IMR-90 (cell line): ENCODE measurements at regions not wholly inside any gene's neighbourhood (a gene's known extent, or its start where the extent isn't known, plus 50 kb on each side); places are given as distances from the start of the nearest gene placed in this dataset.
A peak's percentile ranks its signal among the peaks of the same experiment; 100 is the strongest.

ENCODE experiments used
- ATAC-seq: fragments of 200-7000 bp; cut with Tn5 transposase; 2 replicates; pipeline ENCODE4 v1.9.1; 2020; ENCODE audit warnings: low read depth, mild to moderate bottlenecking, moderate library complexity
- BruUV-seq: library from RNA; stranded (reverse); fragments of 400-500 nt; replicated peaks from 2 replicates; lab custom pipeline; 2021; lab: Mats Ljungman, UMichigan
- CTCF ChIA-PET: fragments of 300-600 bp; formaldehyde crosslinking; extraction: SDS; loops from one replicate; lab custom pipeline; 2021; ENCODE audit warnings: antibody characterized with exemption; lab: Yijun Ruan, JAX
- POLR2A ChIA-PET: fragments of 300-600 bp; sonication (Branson Sonifier 250); formaldehyde crosslinking; loops from one replicate; lab custom pipeline; 2022; ENCODE audit warnings: antibody characterized with exemption; ENCODE audit not compliant: unreplicated experiment; lab: Charles Lee
- DNase-seq: peaks from one replicate; pipeline ENCODE4 v3.0.0; 2013
- H2AFZ ChIP-seq: replicated peaks from 2 replicates; pipeline ENCODE3; 2013; ENCODE audit warnings: low read length, mild to moderate bottlenecking; ENCODE audit not compliant: poor library complexity
- H2AK5ac ChIP-seq: 2 replicates; pipeline ENCODE4 v1.6.1; 2013; ENCODE audit warnings: low read depth, low read length, inconsistent platforms
- H2AK9ac ChIP-seq: replicated peaks from 2 replicates; pipeline ENCODE3; 2013; ENCODE audit warnings: mild to moderate bottlenecking, low read depth, low read length, moderate library complexity; ENCODE audit not compliant: poor library complexity
- H2BK120ac ChIP-seq: 2 replicates; pipeline ENCODE4 v1.6.1; 2013; ENCODE audit warnings: low read depth, low read length, inconsistent platforms
- H2BK15ac ChIP-seq: 3 replicates; pipeline ENCODE4 v1.6.1; 2013; ENCODE audit warnings: low read depth, low read length, inconsistent platforms
- H2BK20ac ChIP-seq: 2 replicates; pipeline ENCODE4 v1.6.1; 2013; ENCODE audit warnings: low read depth, mild to moderate bottlenecking, inconsistent platforms, low read length, moderate library complexity
- H2BK5ac ChIP-seq: 2 replicates; pipeline ENCODE4 v1.6.1; 2013; ENCODE audit warnings: mild to moderate bottlenecking, low read depth, low read length, inconsistent platforms; ENCODE audit not compliant: poor library complexity, severe bottlenecking
- H3K14ac ChIP-seq: replicated peaks from 2 replicates; pipeline ENCODE4 v1.6.1; 2013; ENCODE audit warnings: low read depth, low read length, inconsistent platforms
- H3K18ac ChIP-seq: 2 replicates; pipeline ENCODE4 v1.6.1; 2013; ENCODE audit warnings: low read depth, low read length, control low read depth
- H3K23ac ChIP-seq: 2 replicates; pipeline ENCODE4 v1.6.1; 2013; ENCODE audit warnings: low read depth, low read length, inconsistent platforms
- H3K27ac ChIP-seq: 2 replicates; pipeline ENCODE4 v1.5.1; 2013; ENCODE audit warnings: mild to moderate bottlenecking, control low read depth, low read length; ENCODE audit not compliant: insufficient read depth
- H3K27me3 ChIP-seq: 2 replicates; pipeline ENCODE4 v1.6.1; 2013; ENCODE audit warnings: low read length; ENCODE audit not compliant: control insufficient read depth, insufficient read depth
- H3K36me3 ChIP-seq: 2 replicates; pipeline ENCODE4 v1.6.1; 2013; ENCODE audit warnings: low read length, mixed read lengths; ENCODE audit not compliant: control insufficient read depth, insufficient read depth
- H3K4ac ChIP-seq: 2 replicates; pipeline ENCODE4 v1.6.1; 2013; ENCODE audit warnings: low read depth, low read length, inconsistent platforms
- H3K4me1 ChIP-seq: 2 replicates; pipeline ENCODE4 v1.6.1; 2013; ENCODE audit warnings: low read length, mixed read lengths; ENCODE audit not compliant: control insufficient read depth, insufficient read depth
- H3K4me2 ChIP-seq: 2 replicates; pipeline ENCODE4 v1.6.1; 2013; ENCODE audit warnings: low read depth, mild to moderate bottlenecking, control low read depth, low read length, moderate library complexity
- H3K4me3 ChIP-seq: 2 replicates; pipeline ENCODE4 v1.5.1; 2013; ENCODE audit warnings: low read depth, mild to moderate bottlenecking, control low read depth, low read length, moderate library complexity; ENCODE audit not compliant: insufficient read depth
- H3K56ac ChIP-seq: 2 replicates; pipeline ENCODE4 v1.6.1; 2013; ENCODE audit warnings: low read length, inconsistent platforms; ENCODE audit not compliant: insufficient read depth; ENCODE audit errors: extremely low read depth
- H3K79me1 ChIP-seq, 2 experiments: 2 replicates each; pipeline ENCODE4 v1.6.1; 2013; ENCODE audit warnings: low read length in 2 of 2, inconsistent platforms in 1 of 2, low read depth in 1 of 2
- H3K9ac ChIP-seq: 2 replicates; pipeline ENCODE4 v1.6.1; 2013; ENCODE audit warnings: low read depth, low read length, control low read depth
- H3K9me1 ChIP-seq: 2 replicates; pipeline ENCODE4 v1.6.1; 2013; ENCODE audit warnings: low read length, inconsistent platforms; ENCODE audit not compliant: insufficient read depth
- H3K9me3 ChIP-seq: 2 replicates; pipeline ENCODE4 v1.6.1; 2013; ENCODE audit warnings: low read length; ENCODE audit not compliant: control insufficient read depth, insufficient read depth
- H4K20me1 ChIP-seq: 2 replicates; pipeline ENCODE4 v1.6.1; 2013; ENCODE audit warnings: low read length, inconsistent platforms; ENCODE audit not compliant: insufficient read depth
- H4K5ac ChIP-seq: 2 replicates; pipeline ENCODE4 v1.6.1; 2013; ENCODE audit warnings: mild to moderate bottlenecking, low read depth, low read length, control low read depth
- H4K8ac ChIP-seq, 2 experiments: 2 replicates each; pipeline ENCODE4 v1.6.1; 2013; ENCODE audit warnings: low read depth in 2 of 2, low read length in 2 of 2, control low read depth in 1 of 2, inconsistent platforms in 1 of 2
- H4K91ac ChIP-seq: 2 replicates; pipeline ENCODE4 v1.6.1; 2013; ENCODE audit warnings: low read depth, low read length, inconsistent platforms; ENCODE audit not compliant: insufficient read depth
- BHLHE40 ChIP-seq: fragments of 150-350 bp; IDR thresholded peaks from 2 replicates; pipeline ENCODE4 v1.6.1; 2016; ENCODE audit warnings: mild to moderate bottlenecking, low read depth, low read length
- CEBPB ChIP-seq: IDR thresholded peaks from 2 replicates; pipeline ENCODE4 v1.6.1; 2012; ENCODE audit warnings: low read depth, low read length, improper control_type of control experiment
- CHD1 ChIP-seq: IDR thresholded peaks from 2 replicates; pipeline ENCODE4 v1.6.1; 2012; ENCODE audit warnings: low read depth, low read length, improper control_type of control experiment
- CTCF ChIP-seq: conservative IDR thresholded peaks from 2 replicates; pipeline ENCODE4 v1.5.1; 2012; ENCODE audit warnings: mild to moderate bottlenecking, low read depth, low read length, improper control_type of control experiment
- ELK1 ChIP-seq: fragments of 150-350 bp; IDR thresholded peaks from 2 replicates; pipeline ENCODE4 v1.6.1; 2016; ENCODE audit warnings: low read depth, mild to moderate bottlenecking, low read length, moderate library complexity, borderline replicate concordance
- FOS ChIP-seq: fragments of 150-350 bp; IDR thresholded peaks from 2 replicates; pipeline ENCODE4 v1.6.1; 2016; ENCODE audit warnings: low read depth, low read length
- MAFK ChIP-seq: IDR thresholded peaks from 2 replicates; pipeline ENCODE4 v1.6.1; 2012; ENCODE audit warnings: low read depth, low read length, improper control_type of control experiment
- MAZ ChIP-seq: IDR thresholded peaks from 2 replicates; pipeline ENCODE4 v1.6.1; 2012; ENCODE audit warnings: low read depth, mild to moderate bottlenecking, low read length, improper control_type of control experiment, moderate library complexity, borderline replicate concordance
- MXI1 ChIP-seq: IDR thresholded peaks from 2 replicates; pipeline ENCODE4 v1.6.1; 2012; ENCODE audit warnings: low read depth, mild to moderate bottlenecking, low read length, moderate library complexity, borderline replicate concordance
- NFE2L2 ChIP-seq: fragments of 150-350 bp; IDR thresholded peaks from 2 replicates; pipeline ENCODE4 v1.6.1; 2016; ENCODE audit warnings: low read depth, mild to moderate bottlenecking, low read length
- POLR2A ChIP-seq: IDR thresholded peaks from 2 replicates; pipeline ENCODE4 v1.6.1; 2012; ENCODE audit warnings: mild to moderate bottlenecking, low read depth, low read length
- RAD21 ChIP-seq: IDR thresholded peaks from 2 replicates; pipeline ENCODE4 v1.6.1; 2012; ENCODE audit warnings: low read length, improper control_type of control experiment
- RCOR1 ChIP-seq: IDR thresholded peaks from 2 replicates; pipeline ENCODE4 v1.6.1; 2012; ENCODE audit warnings: mild to moderate bottlenecking, low read length, improper control_type of control experiment; ENCODE audit not compliant: insufficient replicate concordance
- RFX5 ChIP-seq: IDR thresholded peaks from 2 replicates; pipeline ENCODE4 v1.8.0; 2012; ENCODE audit warnings: low read depth, mild to moderate bottlenecking, low read length, moderate library complexity
- SMC3 ChIP-seq: fragments of 150-350 bp; IDR thresholded peaks from 2 replicates; pipeline ENCODE4 v1.6.1; 2016; ENCODE audit warnings: low read depth, mild to moderate bottlenecking, antibody characterized with exemption, low read length, moderate library complexity
- WGBS, 2 experiments: methylation state at CpG; one replicate each; pipeline versions ENCODE4 v1.1.5 to v1.1.7; 2013; ENCODE audit warnings: missing lambda C conversion rate in 2 of 2; ENCODE audit not compliant: insufficient read length in 1 of 2; ENCODE audit errors: extremely low coverage in 2 of 2; 5-methylcytosine and 5-hydroxymethylcytosine counted together
- dilution Hi-C: fragments of 300-500 bp; cut with HindIII; formaldehyde crosslinking; loops from one replicate; pipeline ENCODE4 v1.14.3; 2018; ENCODE audit warnings: low sequenced_read_pairs; ENCODE audit not compliant: unreplicated experiment
- in situ Hi-C: fragments of 300-500 bp; cut with MboI; formaldehyde crosslinking; loops from 3 replicates; pipeline ENCODE4 v1.14.3; 2019; ENCODE audit warnings: low sequenced_read_pairs, inconsistent platforms, mixed read lengths
- intact Hi-C: fragments of 100-400 bp; cut with micrococcal nuclease; formaldehyde crosslinking; loops from 2 replicates; pipeline ENCODE4 v1.10.0; 2022
- TF ChIP-seq, protein P1 (sequence below): fragments of 150-350 bp; IDR thresholded peaks from 2 replicates; pipeline ENCODE4 v1.6.1; 2017; ENCODE audit warnings: mild to moderate bottlenecking, antibody characterized with exemption, low read length, low read depth

DNA sequence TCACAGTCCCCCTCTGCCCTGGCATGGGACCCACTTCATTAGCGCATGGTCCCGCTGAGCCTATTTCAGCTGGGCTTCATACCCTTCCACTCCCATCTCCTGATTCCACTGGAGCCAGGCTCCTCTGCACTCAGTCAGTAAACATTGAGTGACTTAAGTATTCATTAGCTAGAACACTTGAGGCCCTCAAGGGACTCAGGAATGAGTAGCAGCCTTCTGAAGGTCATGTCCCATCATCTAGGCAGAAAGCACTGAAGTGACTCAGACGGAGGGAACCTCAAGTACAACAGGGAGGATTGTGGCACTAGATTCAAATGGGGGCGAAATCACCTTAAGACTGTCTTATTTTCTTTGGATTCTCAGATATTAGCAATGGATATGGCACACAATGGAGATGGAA, 186.6 kb upstream of the INHBA start:
- Histone ChIP-seq H3K4ac (peak overlapping the region; percentile 73), H3K9me3 (no peaks in the 10 kb centered on the region), H2AK9ac (no peak overlapping the region), H3K4me1 (peaks cover 42% of the 10 kb centered on the region), H2AFZ (peak overlapping the region; percentile 19), H2BK20ac (peak overlapping the region; percentile 73), H3K9me1 (peaks cover 26% of the 10 kb centered on the region), H3K4me2 (no peak overlapping the region), H2BK120ac (peak overlapping the region; percentile 56), H4K5ac (peak overlapping the region; percentile 91), H3K27me3 (no peaks in the 10 kb centered on the region), H3K36me3 (no peaks in the 10 kb centered on the region), H3K14ac (peak overlapping the region; percentile 66), H4K20me1 (no peaks in the 10 kb centered on the region), H3K27ac (peak overlapping the region; percentile 8; the same call in 1 of the 2 replicates), H2BK5ac (peak overlapping the region; percentile 57), H2BK15ac (peak overlapping the region; percentile 84; the same call in 1 of the 3 replicates), H3K23ac (0 out of 2 replicates have a peak overlapping the region, but pooled peaks have one; percentile 3), H3K9ac (no peak overlapping the region), H2AK5ac (peak overlapping the region; percentile 57), H3K18ac (peak overlapping the region; percentile 76), H4K8ac (peak overlapping the region; percentile 17 to 48; a peak in 2 of 4 replicates), H4K91ac (peak overlapping the region; percentile 72), H3K4me3 (no peak overlapping the region), H3K56ac (no peak overlapping the region), H3K79me1 (peaks cover 0 to 19% of the 10 kb centered on the region in 2 experiments; a peak in 1 of 4 replicates)
- ChIA-PET CTCF (no interaction called here), POLR2A (interaction anchor here (0.7 kb wide), 1 partner anchor 12 kb away, joined by 3 read pairs; no protein-coding TSS in a partner anchor)
- in situ Hi-C loops, result no loop called here
- ATAC-seq, result no peak
- WGBS, 2 experiments, result 100% methylated on average over 1 of the region's 4 CpGs; no CpG with 5 or more reads in 1 of the 2 experiments
- BruUV-seq, result no TSS peak
- intact Hi-C loops, result loop anchor here (10.0 kb wide), 1 partner anchor 185 kb away; the partner anchor contains the start of gene INHBA
- no peak for TF ChIP-seq RAD21
- TF ChIP-seq RFX5, result no peak
- TF ChIP-seq SMC3, result no peak
- no peak for TF ChIP-seq CEBPB
- no peak for TF ChIP-seq MXI1
- no peak for TF ChIP-seq CHD1
- no peak for TF ChIP-seq RCOR1
- TF ChIP-seq, protein P1, sequence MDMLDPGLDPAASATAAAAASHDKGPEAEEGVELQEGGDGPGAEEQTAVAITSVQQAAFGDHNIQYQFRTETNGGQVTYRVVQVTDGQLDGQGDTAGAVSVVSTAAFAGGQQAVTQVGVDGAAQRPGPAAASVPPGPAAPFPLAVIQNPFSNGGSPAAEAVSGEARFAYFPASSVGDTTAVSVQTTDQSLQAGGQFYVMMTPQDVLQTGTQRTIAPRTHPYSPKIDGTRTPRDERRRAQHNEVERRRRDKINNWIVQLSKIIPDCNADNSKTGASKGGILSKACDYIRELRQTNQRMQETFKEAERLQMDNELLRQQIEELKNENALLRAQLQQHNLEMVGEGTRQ, result no peak
- TF ChIP-seq MAFK, result no peak
- TF ChIP-seq MAZ, result no peak
- TF ChIP-seq BHLHE40, result no peak
- no peak for TF ChIP-seq NFE2L2
- TF ChIP-seq POLR2A, result no peak
- no peak for TF ChIP-seq FOS
- TF ChIP-seq CTCF, result no peak
- no peak for TF ChIP-seq ELK1
- dilution Hi-C loops, result no loop called here
- DNase-seq, result no peak
